HG03432 (cell line): ENCODE measurements at regions not wholly inside any gene's neighbourhood (a gene's known extent, or its start where the extent isn't known, plus 50 kb on each side); places are given as distances from the start of the nearest gene placed in this dataset.
"Not testable (repeated sequence)": the region's sequence is repeated elsewhere in the genome, so short reads cannot be mapped to it uniquely, and the experiment has no call there.

ENCODE experiments used
- ATAC-seq: cut with Tn5 transposase; IDR thresholded peaks from one replicate; pipeline ENCODE4 v1.9.1; 2021; ENCODE audit warnings: mild to moderate bottlenecking, moderate library complexity; ENCODE audit not compliant: unreplicated experiment

DNA sequence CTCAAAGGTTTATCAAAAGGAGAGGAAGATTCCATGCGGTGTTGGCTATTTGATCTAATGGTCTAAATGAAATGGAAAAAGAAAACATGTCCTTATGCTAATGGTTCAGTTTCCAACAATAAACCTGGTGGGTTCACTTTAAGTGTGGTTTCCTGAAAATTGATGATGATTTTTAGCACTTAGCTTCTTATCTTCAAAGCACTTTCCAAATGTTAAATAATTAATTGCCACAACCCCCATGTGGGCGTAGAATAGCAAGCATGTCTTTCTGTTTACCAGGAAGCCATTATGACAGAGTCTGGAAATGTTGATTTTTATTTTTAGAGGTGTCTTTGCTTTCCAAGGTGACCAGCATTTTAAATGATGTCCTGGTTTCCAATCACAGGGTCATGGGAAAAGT is 134.8 kb upstream of the SLC4A4 start:
- ATAC-seq, result no peak

DNA sequence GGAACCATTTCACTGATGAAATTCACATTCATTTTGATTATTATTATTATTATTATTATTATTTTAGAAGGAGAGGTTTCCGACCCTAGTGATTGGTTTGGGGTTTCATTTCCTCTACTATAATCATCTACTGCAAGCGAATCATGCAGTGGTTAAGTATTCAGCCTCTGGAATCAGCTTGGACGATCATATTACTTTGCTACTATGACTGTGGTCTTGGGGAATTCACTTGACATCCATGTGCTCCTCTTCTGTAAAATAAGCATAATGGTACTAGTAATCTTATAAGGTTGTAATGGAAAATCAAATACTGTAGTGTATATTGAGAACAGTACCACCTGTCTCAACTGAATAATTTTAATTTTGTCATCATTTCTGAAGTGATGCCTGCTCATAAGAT is 132.1 kb upstream of the SLC4A4 start:
- no peak for ATAC-seq

DNA sequence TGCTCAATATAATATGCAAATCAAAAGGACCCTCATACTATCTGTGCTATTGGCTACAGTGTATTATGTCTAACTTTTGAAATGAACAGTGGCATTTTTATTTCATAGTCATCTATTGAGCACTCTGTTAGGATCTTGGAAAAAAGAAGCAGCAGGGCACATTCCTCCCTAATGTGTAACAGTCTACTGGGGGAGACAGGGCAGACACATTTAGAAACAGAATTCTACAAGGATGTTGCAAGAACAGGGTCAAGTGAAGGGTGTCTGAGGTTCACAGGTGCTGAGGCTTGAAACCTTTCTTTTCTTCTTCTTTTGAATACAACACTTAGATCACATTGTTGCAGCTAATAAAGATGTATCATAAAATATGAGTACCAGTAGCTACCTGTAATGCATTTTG is 129.7 kb upstream of the SLC4A4 start:
- ATAC-seq, result no peak

DNA sequence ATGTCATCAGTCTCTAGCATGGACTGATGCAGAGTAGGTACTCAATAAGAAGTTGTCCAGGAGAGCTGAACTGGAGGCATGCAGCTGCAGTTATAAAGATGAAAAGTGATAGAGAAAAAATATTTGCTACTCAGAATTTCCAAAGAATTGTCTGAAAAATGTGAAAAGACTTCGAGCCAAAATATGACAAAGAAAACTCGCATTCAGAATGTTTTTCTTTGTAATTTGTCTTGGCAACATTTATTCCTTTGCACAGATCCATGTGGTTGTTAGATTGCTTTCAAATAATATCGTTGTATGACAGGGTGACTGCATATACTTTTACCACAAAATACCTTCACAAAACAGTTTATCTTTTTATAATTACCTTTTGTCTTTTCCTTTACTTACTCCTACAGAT is 128.0 kb upstream of the SLC4A4 start:
- ATAC-seq, result no peak

DNA sequence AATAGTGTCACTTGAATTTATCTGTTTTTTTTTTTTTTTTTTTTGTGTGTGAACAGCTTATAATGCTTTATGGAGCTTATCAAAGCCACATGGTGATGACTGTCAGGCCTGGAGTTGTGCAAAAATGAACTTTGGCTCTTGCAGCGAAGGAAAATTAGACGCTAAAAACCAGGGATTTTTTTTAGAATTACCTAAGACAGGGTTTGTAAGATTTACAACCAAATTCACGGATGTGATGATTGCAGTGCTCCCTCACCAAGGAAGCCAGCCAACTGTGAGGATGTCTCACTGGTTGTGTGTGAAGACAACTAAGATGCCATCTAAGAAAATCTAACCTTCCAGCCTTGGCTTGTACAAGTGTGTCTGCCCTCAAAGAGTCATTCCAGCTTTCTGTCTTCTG is 127.1 kb upstream of the SLC4A4 start:
- no peak for ATAC-seq

DNA sequence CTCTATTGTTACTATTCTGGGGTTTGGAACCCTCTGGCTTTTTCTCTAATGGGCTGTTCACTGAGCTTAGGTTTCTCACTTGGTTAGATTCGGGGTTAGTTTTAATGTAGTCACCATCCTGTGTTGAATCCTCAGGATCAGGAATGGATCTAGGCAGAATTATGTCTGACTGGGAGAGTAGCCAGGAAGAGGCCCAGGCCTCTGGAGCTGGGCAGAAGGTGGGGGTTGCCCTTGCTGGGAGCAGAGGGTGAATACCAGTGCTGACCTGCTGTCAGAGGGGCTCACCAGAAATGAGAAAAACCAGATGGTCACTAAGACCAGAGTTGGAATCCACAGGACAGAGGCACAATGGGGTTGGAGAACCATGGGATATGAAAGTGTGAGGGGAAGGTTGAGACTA is 126.6 kb upstream of the SLC4A4 start:
- no peak for ATAC-seq

DNA sequence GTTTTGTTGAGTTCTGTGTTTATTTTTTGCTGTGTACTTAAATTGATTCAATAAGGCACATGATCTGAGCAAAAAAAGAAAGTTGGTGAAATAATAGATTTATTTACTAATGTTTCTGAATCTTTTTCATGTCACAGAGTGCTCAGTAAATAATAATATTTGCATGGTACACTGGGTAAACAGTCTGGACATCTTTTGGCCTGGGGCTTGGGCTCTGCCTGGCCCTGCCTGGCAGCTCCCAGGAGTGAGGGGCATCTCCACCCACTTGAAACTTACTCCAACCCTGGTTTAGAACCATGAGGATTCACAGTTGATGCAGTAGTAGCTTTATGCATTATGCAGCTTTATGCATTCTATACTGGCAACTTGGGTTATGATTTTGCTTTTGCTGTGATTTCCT is 124.2 kb upstream of the SLC4A4 start:
- ATAC-seq, result no peak

DNA sequence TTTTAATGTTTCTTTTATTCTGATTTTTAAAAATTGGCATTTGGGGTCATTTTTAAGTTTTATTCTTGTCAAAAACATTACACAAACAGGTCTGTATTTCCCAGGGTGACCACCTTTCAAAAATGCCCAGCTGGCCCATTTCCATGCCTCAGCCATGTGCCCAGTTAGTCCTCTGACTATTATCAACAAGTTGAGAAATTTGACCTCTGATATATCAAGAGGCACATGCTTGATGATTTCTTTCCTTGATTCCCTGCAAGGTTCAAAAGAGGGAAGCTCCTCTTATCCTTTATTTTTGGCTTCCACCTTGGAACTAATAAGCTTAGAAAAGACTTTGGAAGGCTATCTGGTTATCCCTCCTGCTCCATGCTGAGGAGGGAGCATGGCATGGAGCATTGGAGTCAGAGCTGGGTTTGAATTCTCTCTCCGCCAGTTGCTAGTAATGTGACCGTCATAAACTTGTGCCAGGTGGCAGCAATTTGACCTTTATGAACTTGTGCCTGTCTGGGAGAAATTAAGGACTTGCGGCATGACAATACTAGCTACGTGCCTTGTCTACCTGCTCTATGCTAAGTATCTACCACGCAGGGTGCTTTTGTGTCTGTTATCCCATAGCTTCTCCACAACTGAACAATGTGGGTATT is 122.4 kb upstream of the SLC4A4 start:
- ATAC-seq, result no peak

DNA sequence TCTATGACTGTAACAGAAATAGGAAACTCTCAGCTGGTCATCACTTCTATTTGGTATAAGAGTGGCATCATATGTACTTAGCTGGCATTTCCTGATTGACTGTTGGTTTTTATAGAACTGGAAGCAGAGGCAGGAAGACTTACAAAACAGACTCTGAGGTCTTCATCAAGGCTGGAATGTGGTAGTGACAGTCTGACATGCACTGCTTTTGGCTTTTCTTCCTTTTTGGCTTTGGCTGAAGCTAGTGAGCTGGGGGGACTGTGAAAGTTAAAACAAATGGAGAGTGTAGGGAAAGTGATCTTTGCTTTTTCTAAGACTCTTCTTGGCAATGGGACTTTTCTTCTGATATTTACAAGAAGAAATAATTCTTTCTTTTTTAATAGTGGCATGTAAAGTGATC is 121.1 kb upstream of the SLC4A4 start:
- ATAC-seq, result no peak

DNA sequence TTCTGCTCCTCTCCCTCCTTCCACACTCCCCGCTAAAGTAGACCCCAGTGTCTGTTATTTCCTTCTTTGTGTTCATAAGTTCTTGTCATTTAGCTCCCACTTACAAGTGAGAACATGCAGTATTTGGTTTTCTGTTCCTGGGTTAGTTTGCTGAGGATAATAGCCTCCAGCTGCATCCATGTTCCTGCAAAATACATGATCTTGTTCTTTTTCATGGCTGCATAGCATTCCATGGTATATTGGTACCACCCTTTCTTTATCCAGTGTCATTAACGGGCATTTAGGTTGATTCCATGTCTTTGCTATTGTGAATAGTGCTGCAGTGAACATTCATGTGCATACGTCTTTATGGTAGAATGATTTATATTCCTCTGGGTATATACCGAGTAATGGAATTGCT is 118.0 kb upstream of the SLC4A4 start:
- not testable (repeated sequence) for ATAC-seq

DNA sequence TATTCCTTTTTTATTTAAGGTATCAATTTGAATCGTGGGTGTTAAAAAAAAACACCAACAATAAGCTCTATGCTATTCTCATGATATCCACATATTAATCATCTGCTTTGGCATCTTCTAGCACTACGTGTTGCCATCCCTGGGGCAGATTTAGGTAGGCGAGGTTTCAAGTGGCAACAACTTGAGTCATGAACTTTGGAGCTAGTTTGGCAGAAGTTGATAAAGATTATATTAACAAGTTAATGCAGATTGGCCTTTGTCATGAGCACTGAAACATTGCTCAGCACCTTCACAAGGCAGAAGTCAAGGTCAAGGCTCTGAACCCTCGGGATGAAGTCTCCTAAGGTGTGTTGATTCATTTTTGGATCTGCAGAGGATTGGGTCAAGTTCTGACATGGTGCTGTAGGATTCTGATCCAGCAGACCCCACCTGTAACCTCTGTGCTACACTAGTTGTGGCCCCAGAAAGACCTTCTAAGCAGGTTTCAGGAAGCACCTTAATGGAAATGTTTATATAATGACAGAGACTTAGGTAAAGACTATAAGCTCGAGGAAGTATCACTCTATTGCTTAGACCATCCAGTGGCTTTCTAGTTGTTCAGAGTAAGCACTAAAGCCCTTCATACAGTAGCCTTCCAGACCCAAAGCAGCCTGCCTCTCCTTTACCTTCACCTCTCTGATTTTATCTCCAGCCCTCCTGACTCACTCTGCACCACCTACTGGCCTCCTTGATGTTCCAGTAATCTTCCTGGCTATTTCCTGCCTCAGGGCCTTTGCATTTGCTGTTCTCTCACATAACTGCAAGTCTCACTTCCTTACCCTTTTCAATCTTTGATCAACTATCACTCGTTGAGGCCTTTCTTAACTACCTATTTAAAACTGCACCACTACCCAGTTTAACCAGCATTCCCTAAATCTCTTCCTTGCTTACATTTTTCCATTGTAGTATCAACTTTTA is 117.0 kb upstream of the SLC4A4 start:
- ATAC-seq, result no peak

DNA sequence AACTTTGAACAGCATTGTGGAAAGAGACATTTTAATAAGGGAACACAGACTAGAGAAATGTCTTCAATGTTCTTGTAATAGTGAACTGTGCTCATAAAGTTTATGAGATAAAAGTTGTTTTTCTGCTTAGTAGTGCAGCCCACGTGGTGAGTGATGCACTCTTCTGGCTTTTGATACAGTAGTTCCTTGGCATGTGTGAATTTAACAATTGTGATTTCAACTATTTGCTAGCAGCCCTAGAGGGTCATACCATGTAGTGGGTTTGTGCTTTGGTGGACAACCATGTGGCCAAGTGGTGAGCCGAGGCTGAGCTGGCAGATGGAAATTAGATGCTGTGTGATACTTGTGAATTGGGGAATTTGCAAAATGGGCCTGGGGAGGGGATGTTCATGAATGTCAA is 116.2 kb upstream of the SLC4A4 start:
- no peak for ATAC-seq

DNA sequence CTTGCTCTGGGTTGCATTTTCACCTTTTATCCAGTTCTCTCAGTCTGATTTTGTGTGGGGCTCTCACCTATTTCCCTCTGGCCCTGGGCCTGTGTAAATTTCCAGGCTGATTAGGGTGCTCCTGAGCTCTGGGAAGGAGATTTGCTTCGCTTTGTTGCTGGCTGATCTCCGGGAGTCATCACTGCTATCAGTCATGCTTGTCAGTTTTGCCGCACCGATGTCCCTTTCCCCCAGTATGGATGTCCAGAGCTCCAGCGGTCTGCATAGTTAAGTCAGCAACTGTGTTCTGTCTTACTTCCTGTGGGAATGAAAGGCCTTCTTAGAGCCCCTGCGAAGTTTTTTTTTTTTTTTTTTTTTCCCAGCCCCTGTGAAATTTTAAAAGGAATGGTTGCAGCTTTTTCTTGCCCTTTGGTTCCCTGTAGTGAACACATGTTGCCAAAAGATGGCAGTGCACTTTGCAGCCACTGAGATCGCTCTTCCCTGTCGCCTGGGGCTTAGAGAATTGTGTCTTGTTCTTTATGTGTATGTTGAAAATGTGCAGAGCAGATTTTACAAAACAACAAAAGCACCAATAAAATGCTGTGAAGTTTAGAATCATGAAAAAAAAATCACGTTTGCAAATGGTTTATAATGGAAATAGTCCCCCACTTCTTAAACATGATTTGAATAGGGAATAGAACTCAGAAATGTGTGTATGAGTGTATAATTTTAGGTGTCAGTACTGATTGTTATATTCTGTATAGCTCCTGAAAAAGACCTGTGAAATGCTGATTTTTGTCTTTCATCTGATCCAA is 109.1 kb upstream of the SLC4A4 start:
- peak; percentile 53 for ATAC-seq

DNA sequence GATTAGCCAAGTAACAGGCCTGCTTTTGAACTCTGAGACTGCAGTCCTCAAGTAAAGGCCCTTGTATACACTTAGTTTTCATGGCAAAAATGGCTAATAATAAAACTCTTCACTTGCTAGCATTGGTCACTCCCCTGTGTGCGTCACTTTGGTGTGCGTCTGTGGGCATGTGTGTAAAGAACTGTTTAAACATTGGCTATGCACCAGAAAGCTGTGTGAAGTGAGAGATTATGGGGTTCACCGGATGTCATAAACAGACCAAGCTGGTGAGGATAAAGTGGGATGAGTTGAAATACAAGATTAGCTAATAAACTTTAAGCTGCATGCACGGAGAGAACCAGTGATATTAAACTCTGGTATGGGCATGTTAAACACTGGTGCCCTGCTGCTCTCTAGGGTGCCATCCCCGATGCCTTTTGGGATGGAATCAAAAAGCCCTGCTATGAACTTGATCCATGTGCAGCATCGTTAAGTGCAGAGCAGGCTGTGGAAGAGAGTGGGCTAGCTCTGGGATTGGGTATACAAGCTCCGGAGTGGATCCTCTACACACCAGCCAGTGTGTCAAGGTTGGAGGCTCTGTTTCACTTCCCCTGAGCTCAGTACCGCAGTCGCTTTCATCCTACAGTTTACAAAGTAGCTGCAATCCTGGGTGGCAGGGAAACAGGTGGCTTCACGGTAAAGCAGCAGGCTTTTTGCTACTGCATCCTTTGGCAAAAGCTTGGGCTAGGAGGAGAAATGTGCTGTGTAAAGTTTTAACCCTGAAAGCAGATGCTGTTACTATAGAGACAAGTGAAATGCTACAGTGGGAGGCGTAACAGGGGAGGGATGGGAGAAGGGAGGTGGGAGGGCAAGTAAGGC is 108.3 kb upstream of the SLC4A4 start:
- ATAC-seq, result no peak

DNA sequence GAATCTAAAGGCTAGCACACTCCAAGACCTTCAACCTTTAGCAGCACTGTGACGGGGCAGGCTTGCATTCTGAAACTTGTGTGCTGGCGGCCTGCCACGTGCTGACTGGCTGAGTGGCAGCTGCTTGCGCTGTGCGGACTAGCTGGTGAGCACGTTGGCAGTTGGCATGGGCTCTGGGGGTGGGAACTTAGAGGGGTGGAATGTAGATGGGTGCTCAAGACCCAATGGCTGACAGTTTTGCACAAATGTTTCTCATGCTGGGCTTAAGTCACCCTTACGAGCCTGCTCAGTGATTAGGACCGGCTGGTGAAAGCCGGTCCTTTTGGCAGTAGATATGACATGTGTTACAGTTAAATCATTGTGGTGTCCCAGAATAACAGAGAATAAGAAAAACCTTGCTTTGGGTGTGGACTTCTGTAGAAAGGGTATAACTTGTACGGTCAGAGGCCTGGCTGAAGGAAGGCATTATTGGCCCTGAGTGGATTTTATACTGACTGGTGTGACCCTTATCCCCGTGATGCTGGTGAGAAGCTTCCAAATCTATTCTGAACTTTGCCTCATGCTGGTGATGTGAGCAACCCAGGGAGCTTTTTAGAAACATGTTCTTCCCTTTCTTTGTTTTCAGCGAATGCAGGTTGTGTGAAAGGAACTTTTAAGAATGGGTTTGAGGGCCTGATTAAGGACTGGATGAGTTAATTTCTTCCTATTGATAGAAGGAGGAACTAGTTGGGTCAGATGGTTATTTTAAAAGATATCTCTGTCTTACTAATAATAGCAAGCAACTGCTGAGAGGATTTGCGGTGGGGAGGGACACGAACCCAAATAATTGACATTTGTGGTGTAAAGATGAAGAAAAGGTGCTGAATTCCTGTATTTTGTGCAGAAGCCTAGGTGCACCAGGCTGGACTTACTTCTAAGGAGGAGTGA is 107.4 kb upstream of the SLC4A4 start:
- ATAC-seq, result no peak

DNA sequence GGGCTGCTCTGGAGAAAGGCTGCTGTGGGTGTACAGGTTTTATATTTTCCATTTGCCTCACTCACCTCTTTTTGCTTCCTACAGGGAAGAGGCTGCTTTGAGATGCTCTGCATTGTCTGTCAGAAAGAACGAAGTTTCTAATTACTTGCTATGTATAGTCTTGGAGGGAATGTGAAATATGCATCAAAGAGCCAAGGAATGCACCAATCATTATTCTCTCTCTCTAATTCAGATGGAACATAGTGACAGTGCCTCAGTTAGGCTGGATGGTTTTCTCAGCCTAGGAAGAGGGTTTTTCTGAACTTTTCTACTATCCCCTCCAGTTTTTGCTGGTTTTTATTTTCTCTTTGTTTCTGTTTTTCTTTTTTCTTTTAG is 106.8 kb upstream of the SLC4A4 start:
- ATAC-seq, result no peak

DNA sequence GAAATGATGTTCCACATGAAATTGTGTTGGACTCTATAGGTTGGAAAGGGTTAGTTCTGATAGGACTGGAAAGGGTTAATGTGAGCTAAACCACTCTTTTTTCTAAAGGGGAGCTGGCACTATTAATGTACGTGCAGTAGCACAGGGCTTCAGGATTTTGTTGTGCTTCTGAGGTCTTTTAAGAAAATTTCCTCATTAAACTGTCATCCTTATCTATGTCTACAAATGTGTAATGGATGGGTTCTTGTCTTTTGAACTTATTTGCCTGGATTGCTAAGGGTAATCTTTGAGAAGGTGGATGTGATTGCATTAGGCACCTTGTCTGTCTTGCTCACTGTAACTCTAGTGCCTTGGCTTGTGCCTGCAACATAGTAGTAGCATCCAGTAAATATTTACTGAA is 106.0 kb upstream of the SLC4A4 start:
- no peak for ATAC-seq

DNA sequence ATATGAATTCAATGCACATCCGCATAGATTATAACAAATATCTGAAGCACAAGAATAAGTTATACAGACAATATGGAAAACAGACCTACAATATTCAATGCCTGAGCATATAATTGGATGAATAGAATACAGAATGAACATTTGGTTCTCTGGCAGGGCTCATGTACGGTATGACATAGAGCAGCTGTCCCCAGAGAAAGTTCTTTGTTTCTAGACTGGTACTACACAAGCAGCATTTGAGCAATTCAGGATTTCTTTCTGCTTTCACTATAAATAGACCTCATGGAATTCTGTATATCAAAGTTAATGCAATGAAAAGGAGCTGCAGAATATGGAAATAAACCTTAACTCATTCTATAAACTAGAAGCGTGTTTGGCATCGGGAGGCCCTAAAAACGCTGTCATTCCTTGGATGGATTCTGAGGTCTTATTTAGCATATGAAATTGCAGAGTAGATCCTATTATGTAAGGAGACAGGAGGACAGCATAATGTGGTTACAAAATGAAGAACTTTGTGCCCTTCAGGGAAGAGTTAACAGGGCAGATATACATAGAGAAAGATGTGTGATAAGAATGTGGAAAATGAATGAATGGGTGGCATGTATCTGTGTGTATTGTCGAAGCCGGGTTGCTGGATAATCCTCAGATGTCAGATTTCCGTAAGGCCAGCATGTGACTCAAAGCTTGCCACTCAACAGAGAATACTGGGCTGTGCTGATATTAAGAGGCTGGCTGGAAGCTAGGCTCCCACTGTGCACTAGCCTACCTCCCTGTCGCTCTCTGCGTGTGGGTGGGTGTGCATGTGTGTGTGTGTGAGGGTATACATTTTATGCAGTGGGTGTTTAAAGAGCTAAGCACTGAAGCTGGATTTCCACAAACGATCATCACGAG is 103.3 kb upstream of the SLC4A4 start:
- ATAC-seq, result no peak

DNA sequence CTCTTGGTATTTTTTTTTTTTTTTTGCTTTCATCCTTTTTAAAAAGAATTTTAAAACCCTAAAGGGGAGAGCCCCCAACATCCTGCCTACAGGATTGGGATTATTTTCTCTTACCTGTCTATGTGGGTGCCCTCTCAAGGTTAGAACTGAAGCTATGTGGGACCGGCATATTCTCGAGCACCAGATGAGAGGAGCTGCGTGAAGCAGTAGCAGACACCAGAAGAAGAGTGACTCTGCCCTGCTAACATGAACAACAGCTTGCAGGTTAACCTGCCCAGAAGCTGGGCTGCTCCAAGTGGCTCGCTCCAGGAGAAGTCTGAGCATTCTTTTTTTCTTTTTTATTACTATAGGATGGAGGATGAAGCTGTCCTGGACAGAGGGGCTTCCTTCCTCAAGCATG is 102.6 kb upstream of the SLC4A4 start:
- no peak for ATAC-seq
